BLaER1 treated with 17β-estradiol and CSF1 and Interleukin-3, amounts not matched to agents 10 nM and 100 nM (cell line): ENCODE measurements at regions not wholly inside any gene's neighbourhood (a gene's known extent, or its start where the extent isn't known, plus 50 kb on each side); places are given as distances from the start of the nearest gene placed in this dataset.

Experiments
- H3K27ac ChIP-seq, 11 experiments: shearing (Covaris generic); formaldehyde crosslinking; 2 replicates each; pipeline ENCODE4 v1.8.1; 2022
- H3K27me3 ChIP-seq, 11 experiments: shearing (Covaris generic); formaldehyde crosslinking; 2 replicates each; pipeline ENCODE4 v1.8.1; 2022
- H3K36me3 ChIP-seq, 11 experiments: shearing (Covaris generic); formaldehyde crosslinking; 2 replicates each; pipeline ENCODE4 v1.8.1; 2022
- H3K4me1 ChIP-seq, 10 experiments: shearing (Covaris generic); formaldehyde crosslinking; 2 replicates each; pipeline ENCODE4 v1.8.1; 2022
- H3K4me2 ChIP-seq, 11 experiments: shearing (Covaris generic); formaldehyde crosslinking; 2 replicates each; pipeline ENCODE4 v1.8.1; 2022
- H3K4me3 ChIP-seq, 10 experiments: shearing (Covaris generic); formaldehyde crosslinking; 2 replicates each; pipeline ENCODE4 v1.8.1; 2022
- H3K9ac ChIP-seq, 11 experiments: shearing (Covaris generic); formaldehyde crosslinking; 2 replicates each; pipeline ENCODE4 v1.8.1; 2022
- H3K9me3 ChIP-seq, 11 experiments: shearing (Covaris generic); formaldehyde crosslinking; replicated peaks in 1 of 11; 2 replicates each; pipeline ENCODE4 v1.8.1; 2022
- H4K20me1 ChIP-seq, 11 experiments: shearing (Covaris generic); formaldehyde crosslinking; 2 replicates each; pipeline ENCODE4 v1.8.1; 2022
- Cebpa-rat ChIP-seq, 11 experiments: shearing (Covaris generic); IDR thresholded peaks; 2 replicates each; pipeline ENCODE4 v1.8.1; 2022

DNA sequence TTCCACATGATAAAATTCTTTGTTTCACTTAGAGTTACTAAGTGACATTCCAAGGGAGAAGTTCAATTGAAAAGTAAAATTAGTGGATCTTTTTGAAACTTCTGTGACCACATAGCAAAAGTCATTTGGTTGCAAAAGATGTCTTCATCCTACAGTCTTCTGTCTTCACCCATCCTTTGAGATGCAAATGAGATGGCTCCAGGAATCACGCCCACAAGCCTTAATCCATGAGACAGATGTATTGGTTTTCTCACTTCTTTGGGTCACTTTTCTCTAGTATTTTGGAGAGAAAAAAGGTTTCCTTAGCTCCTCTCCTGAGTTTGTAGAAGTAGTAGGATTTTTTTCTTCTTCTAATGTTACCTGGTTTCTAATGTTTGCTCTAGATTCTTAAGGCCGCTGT, 259.5 kb upstream of the SLC10A2 start:
- Histone ChIP-seq H3K36me3 (no peaks in the 10 kb centered on the region), H3K9me3 (no peaks in the 10 kb centered on the region), H3K27me3 (no peaks in the 10 kb centered on the region), H4K20me1 (no peaks in the 10 kb centered on the region), H3K4me1 (no peaks in the 10 kb centered on the region), H3K27ac (no peak overlapping the region), H3K4me2 (no peak overlapping the region), H3K4me3 (no peak overlapping the region), H3K9ac (no peak overlapping the region)
- TF ChIP-seq Cebpa-rat (IDR thresholded peaks at IDR 0.05): no peak

DNA sequence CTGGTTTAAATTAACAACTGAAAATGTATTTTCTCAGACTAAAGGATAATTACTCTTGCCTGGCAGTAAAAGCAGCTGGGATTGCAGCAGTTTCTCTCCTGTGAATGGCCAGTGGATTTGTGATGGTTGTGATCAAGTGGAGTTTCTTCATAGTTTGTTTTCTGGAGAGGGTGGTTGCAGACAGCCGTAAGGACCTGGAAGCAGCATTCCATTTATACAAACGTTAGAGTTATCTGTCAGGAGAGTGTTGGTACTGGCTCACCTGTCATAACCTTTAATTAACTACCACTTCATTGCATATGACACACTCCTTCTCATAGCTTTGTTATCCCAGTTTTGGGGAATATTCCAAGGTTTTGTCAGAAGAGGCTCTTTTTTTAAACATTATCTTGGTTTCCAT, 258.4 kb upstream of the SLC10A2 start:
- Histone ChIP-seq H3K4me2 (no peak overlapping the region), H3K4me1 (no peaks in the 10 kb centered on the region), H3K36me3 (no peaks in the 10 kb centered on the region), H3K27ac (no peak overlapping the region), H3K9me3 (no peaks in the 10 kb centered on the region), H3K9ac (no peak overlapping the region), H3K27me3 (no peaks in the 10 kb centered on the region), H3K4me3 (no peak overlapping the region), H4K20me1 (no peaks in the 10 kb centered on the region)
- no peak for TF ChIP-seq Cebpa-rat (IDR thresholded peaks at IDR 0.05)

DNA sequence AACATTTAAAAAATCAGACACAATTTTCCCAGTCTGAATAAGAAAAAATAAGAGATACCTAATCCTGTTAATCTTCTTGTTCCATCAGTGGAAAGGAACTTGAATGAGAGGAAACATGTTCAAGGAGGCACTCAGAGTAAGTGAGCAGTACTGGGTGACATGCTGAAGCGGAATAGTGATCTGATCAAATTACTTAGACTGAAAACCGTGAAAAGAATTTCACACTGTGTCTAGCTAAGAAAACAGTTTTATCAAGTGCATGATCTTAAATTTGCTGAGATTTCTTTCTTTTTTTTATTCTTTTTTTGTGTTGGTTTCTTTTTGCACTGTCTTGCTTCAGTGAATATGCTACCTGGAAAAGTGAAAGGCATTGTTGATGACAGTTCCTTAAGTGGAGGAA, 249.5 kb upstream of the SLC10A2 start:
- Histone ChIP-seq H3K4me3 (no peak overlapping the region), H3K36me3 (no peaks in the 10 kb centered on the region), H4K20me1 (no peaks in the 10 kb centered on the region), H3K4me1 (no peaks in the 10 kb centered on the region), H3K27me3 (no peaks in the 10 kb centered on the region), H3K9me3 (no peaks in the 10 kb centered on the region), H3K27ac (no peak overlapping the region), H3K4me2 (no peak overlapping the region), H3K9ac (no peak overlapping the region)
- no peak for TF ChIP-seq Cebpa-rat (IDR thresholded peaks at IDR 0.05)

GRCh38 chr13:103312467-103312866, 246.2 kb upstream of the SLC10A2 start:
- no peaks in the 10 kb centered on the region for H4K20me1 ChIP-seq

DNA sequence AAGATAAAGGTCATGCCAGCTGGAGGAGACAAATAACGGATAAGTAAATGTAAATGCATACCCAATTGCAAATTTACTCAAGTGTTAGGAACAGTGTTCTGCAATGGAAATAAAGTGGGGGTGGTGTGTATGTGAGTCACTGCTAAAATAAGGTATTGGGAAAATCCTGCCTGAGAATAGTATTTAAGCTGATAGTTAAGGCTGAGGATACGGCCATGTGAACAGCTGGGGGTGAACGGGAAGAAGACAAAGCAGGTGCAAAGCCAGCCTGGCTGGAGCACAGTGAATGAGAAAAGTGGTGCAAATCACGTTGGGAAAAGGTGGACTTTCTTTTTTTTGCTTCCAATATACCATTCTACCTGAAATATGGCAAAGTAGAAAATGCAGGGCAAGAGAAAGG, 242.4 kb upstream of the SLC10A2 start:
- Histone ChIP-seq H3K9ac (no peak overlapping the region), H4K20me1 (no peaks in the 10 kb centered on the region)
- TF ChIP-seq Cebpa-rat (IDR thresholded peaks at IDR 0.05): no peak

More at GRCh38 chr13:103312467-103312866, 246.2 kb upstream of the SLC10A2 start:
- no peak overlapping the region for H3K27ac ChIP-seq
- H3K36me3 ChIP-seq: no peaks in the 10 kb centered on the region
- TF ChIP-seq Cebpa-rat (IDR thresholded peaks at IDR 0.05): no peak
- H3K4me1 ChIP-seq: no peaks in the 10 kb centered on the region
- no peak overlapping the region for H3K4me3 ChIP-seq
- H3K9ac ChIP-seq: no peak overlapping the region
- no peak overlapping the region for H3K4me2 ChIP-seq
- no peaks in the 10 kb centered on the region for H3K27me3 ChIP-seq
- no peaks in the 10 kb centered on the region for H3K9me3 ChIP-seq

DNA sequence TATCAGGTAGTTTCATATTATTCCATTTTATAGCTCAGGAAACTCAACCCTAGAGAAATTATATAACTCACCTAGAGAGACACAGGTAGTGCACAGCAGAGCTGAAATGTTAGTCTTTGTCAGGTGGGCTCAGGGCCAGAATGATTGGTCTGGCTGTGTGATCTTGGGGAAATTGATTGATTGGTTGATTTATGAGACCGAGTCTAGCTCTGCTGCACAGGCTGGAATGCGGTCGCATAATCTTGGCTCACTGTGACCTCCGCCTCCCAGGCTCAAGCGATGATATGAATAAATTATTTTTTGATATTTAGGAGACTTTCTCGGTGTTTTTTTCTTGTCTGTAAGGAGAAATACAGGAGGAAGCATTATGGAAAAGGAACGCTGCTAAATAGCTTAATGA, 239.9 kb upstream of the SLC10A2 start:
- Histone ChIP-seq H3K4me1 (no peaks in the 10 kb centered on the region), H3K4me2 (no peak overlapping the region), H3K27ac (no peak overlapping the region), H3K4me3 (no peak overlapping the region), H3K27me3 (no peaks in the 10 kb centered on the region), H3K36me3 (no peaks in the 10 kb centered on the region), H3K9ac (no peak overlapping the region), H3K9me3 (no peaks in the 10 kb centered on the region), H4K20me1 (no peaks in the 10 kb centered on the region)
- TF ChIP-seq Cebpa-rat (IDR thresholded peaks at IDR 0.05): no peak

More for the DNA sequence above, 242.4 kb upstream of the SLC10A2 start:
- no peak overlapping the region for H3K27ac ChIP-seq
- H3K9me3 ChIP-seq: no peaks in the 10 kb centered on the region
- no peak overlapping the region for H3K4me2 ChIP-seq
- no peaks in the 10 kb centered on the region for H3K27me3 ChIP-seq
- H3K4me1 ChIP-seq: no peaks in the 10 kb centered on the region
- no peaks in the 10 kb centered on the region for H3K36me3 ChIP-seq
- no peak overlapping the region for H3K4me3 ChIP-seq

DNA sequence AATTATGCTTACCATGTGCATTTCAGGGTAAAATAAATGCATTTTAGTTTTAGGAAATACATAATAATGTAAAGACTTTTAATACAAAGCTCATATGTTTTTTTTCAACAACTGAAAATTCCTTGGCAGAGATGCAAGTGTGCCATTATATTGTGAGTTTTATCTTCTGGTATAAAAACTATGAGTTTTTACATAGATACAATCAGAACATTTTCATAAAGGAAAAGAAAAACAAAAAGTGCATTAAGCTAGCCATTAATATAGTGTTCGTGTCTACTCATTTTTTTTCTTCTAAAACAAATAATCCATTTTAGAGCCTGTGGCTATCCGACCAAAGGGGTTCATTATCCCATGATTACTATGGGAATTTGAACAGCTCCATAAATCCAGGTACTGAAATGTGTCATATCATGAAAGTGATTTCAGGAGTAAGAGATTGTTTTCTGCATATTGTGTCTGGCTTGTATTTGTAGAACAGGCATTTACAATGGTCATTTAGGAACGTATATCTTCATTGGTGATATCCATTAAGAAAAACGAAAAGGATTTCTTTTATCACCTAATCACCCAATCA, 236.9 kb upstream of the SLC10A2 start:
- Histone ChIP-seq H3K4me1 (no peaks in the 10 kb centered on the region), H4K20me1 (no peaks in the 10 kb centered on the region; a peak in 1 of 22 replicates), H3K27me3 (no peaks in the 10 kb centered on the region), H3K36me3 (no peaks in the 10 kb centered on the region), H3K4me2 (no peak overlapping the region), H3K4me3 (no peak overlapping the region), H3K9ac (no peak overlapping the region), H3K27ac (no peak overlapping the region), H3K9me3 (no peaks in the 10 kb centered on the region)
- TF ChIP-seq Cebpa-rat (IDR thresholded peaks at IDR 0.05): no peak

GRCh38 chr13:103302676-103303075, 236.5 kb upstream of the SLC10A2 start:
- no peak overlapping the region for H3K9ac ChIP-seq
- H4K20me1 ChIP-seq: no peaks in the 10 kb centered on the region; a peak in 1 of 22 replicates
- no peak for TF ChIP-seq Cebpa-rat (IDR thresholded peaks at IDR 0.05)
- peaks cover 0 to 2% (median under 1%) of the 10 kb centered on the region in 11 experiments; a peak in 5 of 22 replicates for H3K9me3 ChIP-seq
- H3K4me1 ChIP-seq: no peaks in the 10 kb centered on the region
- H3K27ac ChIP-seq: no peak overlapping the region
- H3K36me3 ChIP-seq: no peaks in the 10 kb centered on the region
- no peak overlapping the region for H3K4me2 ChIP-seq
- no peaks in the 10 kb centered on the region for H3K27me3 ChIP-seq
- H3K4me3 ChIP-seq: no peak overlapping the region

GRCh38 chr13:103299079-103299478, 232.9 kb upstream of the SLC10A2 start:
- Histone ChIP-seq H3K9me3 (peaks cover 11 to 24% (median 17%) of the 10 kb centered on the region in 11 experiments), H3K4me3 (no peak overlapping the region), H4K20me1 (no peaks in the 10 kb centered on the region; a peak in 1 of 22 replicates), H3K4me2 (no peak overlapping the region), H3K9ac (no peak overlapping the region), H3K27me3 (no peaks in the 10 kb centered on the region), H3K4me1 (no peaks in the 10 kb centered on the region), H3K27ac (no peak overlapping the region), H3K36me3 (no peaks in the 10 kb centered on the region)
- TF ChIP-seq Cebpa-rat (IDR thresholded peaks at IDR 0.05): no peak

DNA sequence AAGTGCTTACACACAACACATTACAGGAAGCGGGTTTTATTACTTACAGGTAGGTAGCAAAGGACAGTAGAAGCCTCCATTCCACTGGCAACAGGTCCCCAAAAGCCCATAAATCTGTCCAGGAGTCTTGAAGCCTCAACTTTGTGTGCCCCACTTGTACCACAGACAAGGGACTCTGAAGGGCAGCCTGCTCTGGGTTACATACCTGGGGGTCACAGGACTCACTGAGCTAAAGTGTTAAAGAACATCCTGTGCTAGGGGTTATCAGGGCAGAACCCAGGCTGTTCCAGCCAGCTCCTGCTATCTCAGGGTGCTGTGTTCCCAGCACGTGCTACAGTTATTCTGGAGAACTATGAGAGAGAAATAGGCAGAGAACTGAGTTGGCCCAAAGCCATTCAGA, 230.9 kb upstream of the SLC10A2 start:
- H4K20me1 ChIP-seq: no peaks in the 10 kb centered on the region; a peak in 1 of 22 replicates
- H3K27me3 ChIP-seq: no peaks in the 10 kb centered on the region
- no peaks in the 10 kb centered on the region for H3K36me3 ChIP-seq
- H3K4me2 ChIP-seq: no peak overlapping the region
- no peak overlapping the region for H3K4me3 ChIP-seq
- no peak overlapping the region for H3K27ac ChIP-seq
- TF ChIP-seq Cebpa-rat (IDR thresholded peaks at IDR 0.05): no peak
- peaks cover 11 to 24% (median 17%) of the 10 kb centered on the region in 11 experiments for H3K9me3 ChIP-seq
- H3K4me1 ChIP-seq: peaks cover 0 to 6% (median 1%) of the 10 kb centered on the region in 10 experiments; a peak in 6 of 20 replicates
- no peak overlapping the region for H3K9ac ChIP-seq
